ENCODE measurements at regions not wholly inside any gene's neighbourhood (a gene's known extent, or its start where the extent isn't known, plus 50 kb on each side); places are given as distances from the start of the nearest gene placed in this dataset.
"Not testable (repeated sequence)": the region's sequence is repeated elsewhere in the genome, so short reads cannot be mapped to it uniquely, and the experiment has no call there.

DNA sequence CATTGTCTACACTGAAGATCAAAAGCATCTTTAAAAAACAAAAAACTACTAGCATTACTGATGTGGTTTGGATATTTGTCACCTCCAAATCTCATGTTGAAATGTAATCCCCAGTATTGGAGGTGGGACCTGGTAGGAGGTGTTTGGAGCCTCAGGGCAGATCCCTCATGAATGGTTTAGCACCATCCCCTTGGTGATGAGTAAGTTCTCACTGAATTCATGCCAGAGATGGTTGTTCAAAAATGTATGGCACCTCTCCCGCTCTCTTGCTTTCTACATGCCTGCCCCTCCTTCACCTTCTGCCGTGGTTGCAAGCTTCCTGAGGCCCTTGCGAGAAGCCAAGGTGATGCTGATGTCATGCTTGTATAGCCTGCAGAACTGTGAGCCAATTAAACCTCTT, 136.6 kb upstream of the FHIT start:
- DNase-seq = no peak

DNA sequence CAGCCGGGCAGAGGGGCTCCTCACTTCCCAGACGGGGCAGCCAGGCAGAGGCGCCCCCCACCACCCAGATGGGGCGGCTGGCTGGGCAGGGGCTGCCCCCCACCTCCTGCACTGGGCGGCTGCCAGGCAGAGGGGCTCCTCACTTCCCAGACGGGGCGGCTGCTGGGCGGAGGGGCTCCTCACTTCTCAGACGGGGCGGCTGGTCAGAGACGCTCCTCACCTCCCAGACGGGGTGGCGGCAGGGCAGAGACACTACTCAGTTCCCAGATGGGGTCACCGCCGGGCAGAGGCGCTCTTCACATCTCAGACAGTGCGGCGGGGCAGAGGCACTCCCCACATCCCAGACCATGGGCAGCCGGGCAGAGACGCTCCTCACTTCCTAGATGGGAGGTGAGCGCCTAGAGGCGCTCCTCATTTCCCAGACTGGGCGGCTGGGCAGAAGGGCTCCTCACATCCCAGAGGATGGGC, 142.3 kb upstream of the FHIT start:
- not testable (repeated sequence) for DNase-seq

DNA sequence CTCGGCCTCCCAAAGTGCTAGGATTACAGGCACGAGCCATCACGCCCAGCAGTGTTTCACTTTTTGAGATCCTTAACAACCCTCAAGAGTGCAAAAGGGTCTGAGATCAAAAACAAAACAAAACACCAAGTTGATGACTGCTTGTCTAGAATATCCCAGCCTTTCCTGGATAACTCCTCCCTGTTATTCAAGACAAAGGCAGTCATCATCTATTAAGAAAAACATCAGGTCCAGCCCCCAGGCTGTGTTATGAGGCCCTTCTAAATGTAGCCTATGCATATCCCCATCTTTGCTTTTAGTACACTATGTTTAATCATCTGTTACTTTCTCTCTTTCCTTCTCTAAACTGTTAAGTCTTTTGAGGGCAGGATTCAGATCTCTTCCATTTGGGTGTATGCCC, 150.1 kb upstream of the FHIT start:
- no peak for DNase-seq

DNA sequence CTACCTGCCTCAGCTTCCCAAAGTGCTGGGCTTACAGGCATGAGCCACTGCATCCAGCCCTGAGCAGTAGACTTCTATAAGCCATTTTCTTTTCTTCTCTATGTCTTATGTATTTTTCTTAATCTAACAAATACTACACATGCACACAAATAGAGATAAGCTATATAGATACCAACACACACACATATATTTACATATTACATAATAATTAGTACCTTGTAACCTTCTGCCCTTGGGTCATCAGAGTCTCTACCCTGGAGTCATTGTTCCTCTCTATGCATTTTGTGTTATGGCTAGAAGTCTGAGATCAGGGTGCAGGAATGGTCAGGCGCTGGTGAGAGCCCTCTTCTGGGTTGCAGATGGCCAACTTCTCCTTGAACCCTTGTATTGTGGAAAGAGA, 154.0 kb upstream of the PTPRG start:
- DNase-seq = no peak

DNA sequence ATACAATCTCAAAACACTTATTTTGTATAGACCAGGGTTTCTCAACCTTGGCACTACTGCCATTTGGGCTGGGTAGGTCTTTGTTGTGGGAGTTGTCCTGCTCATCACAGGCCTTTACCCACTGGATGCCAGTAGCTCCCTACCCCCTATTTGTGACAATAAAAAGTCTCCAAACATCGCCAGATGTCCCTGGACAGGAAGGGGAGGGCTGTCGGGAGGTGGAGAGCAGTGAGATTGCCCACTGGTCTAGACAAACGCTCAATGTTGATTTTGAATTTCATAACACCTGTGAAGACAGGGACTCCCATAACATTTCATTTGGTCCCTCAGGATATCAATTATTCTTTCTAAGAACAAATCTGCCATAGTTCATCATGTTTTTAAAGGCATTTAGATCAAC, 151.7 kb upstream of the PTPRG start:
- DNase-seq = no peak

DNA sequence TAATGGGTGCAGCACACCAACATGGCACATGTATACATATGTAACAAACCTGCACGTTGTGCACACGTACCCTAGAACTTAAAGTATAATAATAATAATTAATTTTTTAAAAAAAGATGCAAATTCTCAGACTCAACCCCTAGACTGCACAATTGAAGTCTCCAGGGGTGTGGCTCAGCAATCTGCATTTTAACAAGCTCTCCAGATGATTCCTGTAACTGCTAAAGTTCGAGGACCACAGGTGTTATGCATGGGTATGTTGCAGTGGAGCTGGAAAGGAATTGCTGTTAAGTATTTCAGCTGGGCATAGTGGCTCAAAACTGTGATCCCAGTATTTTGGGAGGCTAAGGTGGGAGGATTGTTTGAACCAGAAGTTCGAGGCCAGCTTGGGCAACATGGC, 151.0 kb upstream of the PTPRG start:
- not testable (repeated sequence) for DNase-seq

DNA sequence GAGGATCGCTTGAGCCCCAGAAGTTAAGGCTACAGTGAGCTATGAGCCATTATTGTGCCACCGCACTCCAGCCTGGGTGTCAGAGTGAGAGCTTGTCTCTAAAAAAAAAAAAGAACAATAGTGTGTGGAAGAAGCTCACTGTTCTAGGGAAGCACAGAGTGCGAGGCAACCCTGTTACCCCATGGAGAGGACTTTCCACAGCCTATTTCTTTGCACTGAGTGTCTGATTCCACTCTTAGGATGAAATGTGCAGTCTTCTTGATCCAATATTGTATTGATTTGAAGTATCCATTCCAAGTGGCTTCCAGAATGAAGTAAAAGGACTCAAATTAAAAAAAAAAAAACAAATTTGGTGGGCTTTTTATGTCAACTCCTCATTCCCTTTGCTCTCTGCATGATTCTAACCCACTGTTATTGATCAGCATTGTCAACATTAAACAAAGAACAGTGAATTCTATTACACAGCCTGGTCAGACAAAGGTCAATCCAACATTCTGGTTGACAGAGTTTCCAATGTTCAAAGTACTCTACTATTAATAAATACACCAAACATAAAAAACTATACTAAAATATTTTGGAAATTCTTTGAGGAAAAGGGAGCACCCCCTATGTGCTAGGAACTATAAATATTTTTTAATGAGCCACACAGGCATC, 150.2 kb upstream of the PTPRG start:
- no peak for DNase-seq

DNA sequence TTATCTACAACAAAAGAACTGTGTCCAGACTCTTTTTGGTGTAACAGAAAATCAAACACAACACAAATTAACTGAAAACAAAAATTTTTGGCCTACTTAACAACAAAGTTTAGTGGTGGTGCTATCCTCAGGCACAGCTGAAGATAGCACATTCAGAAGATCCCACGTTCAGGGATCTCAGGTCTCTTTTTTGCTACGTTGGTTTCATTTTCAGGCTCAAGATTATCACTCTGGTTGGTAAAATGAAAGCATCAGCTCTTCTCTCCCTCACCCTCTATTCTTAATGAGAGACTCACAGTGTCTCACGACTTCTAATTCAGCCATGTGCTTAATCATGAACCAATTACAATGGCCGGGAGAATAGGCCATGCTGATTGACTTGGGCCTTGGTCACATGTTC, 146.9 kb upstream of the PTPRG start:
- DNase-seq = no peak

DNA sequence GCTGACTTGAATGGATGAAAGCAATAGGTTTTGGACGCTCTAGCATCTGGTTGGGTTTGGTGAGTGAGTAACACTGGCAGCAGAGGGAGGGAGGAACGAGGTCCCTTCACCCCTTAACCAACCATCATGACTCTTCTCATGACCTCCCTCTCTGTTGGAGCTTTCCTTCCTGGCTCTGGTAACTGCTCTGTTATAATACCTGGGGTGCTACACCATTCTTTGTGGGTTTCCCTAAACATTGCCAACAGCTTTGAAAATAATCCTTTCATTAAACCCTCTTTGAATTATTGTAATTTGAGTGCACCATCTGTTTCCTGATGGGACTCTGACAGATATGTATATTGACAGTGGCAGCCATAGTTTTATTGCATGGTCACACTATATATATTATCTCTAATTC, 146.2 kb upstream of the PTPRG start:
- no peak for DNase-seq

DNA sequence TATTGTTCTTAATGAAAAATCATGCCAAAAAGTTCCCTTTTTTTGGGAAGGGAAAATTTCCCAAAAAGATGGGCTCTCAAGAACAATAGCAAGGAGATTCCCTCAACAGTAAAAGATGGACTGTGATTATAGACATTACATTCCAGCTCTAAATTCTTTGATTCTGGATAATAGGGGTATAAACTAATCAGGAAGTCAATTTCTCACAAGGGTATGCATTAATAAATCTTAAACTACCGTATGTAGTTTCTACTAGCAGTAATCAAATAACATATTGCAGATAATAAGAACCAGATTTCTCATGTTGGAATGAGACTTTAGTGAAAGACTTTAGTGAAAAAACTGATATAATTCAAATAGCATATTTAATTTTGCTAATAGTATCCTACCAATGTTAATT, 144.8 kb upstream of the PTPRG start:
- no peak for DNase-seq

DNA sequence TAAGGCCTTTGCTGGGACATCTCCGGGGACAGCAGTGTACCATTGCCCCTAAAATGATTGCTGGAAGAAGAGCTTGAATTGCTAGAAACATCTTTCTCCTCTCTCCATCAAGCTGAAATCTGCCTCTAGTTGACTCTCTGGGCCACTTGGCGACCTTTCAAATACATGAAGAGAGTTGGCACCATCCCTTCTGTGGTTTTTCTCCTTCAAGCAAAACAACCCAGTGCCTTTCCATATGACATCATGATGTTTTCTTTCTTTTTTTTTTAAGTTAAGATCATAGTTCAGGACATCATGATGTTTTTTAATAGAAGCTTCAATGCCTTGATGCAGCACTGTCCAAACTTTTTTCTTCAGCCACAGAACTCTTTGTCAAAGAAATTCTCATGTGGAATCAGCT, 144.0 kb upstream of the PTPRG start:
- DNase-seq = no peak

DNA sequence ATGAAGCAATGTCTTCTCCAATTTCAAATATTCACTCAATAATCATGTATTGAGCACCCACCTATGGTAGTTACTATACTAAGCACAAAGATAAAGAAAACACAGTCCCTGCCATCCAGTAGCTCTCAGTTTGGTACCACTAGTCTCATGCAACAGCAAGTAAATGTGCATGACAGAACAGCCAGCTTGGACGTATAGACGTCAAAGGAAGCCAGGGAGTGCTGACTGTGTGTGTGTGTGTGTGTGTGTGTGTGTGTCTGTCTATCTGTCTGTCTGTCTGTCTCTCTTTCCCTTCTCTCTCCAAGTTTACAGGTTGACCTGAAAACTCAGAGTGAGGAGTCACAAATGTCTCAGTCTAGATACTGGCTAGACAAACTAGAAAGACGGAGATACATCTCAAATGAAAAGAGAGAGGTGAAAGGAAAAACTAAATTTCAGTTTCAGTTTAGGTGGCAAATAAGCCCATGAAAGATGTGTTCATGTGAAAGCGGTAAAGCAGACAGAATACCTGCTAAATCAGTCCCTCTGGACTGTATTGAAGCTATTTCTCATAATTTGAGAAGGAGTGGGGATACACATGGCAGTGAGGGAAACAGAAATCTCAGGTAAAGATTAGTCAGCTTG, 141.1 kb upstream of the PTPRG start:
- no peak for DNase-seq

DNA sequence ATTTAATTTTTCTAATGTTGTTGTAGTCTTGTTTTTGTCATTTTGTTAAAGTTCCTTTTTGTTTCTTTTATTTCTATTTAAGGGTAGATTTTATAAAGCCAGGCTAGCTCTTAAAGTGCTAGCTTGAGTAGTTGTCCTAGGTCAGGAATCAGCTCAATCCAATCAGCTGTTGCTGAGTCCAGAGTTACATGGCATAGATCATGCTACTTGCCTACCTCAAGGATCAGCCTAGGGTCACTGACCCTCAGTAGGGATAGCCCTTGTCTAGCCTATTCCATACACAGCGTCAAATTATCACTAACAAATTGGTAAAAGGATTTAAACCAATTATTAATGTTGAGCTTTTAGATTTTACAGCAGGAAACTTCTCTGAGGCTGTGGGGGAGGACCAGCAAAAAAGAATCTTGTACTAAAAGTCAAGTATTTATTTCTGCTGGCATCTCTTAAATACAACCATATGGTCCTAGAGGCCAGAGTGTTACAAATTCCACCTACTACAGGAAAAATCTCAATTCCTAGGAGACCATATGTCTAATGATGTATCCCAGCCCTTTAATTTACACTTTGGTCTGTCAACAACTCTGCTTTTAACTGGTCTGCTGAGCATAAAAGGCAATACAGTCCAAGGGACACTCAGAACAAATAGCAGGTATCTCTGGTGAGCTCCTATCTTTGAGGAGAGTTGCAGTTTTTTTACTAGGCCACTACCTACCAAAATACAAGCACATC, 138.3 kb upstream of the PTPRG start:
- no peak for DNase-seq

DNA sequence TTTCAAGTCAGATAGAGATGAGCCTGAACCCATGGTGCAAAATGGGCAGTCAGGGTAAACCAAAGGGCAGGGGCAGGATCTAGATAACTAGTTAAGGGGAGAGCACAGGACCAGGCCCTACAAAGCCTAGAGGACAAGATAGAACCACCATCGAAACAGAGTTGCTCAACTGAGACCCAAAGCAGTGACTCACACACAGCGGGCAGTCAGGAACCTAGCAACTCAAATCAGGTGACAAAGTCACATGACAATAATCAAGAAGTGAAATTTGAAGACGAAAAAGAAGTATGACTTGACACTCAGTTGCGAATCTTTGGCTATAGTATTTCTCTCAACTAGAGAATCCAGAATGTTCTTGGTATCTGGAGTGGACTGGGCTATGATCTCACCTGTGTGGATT, 136.0 kb upstream of the PTPRG start:
- DNase-seq = no peak

DNA sequence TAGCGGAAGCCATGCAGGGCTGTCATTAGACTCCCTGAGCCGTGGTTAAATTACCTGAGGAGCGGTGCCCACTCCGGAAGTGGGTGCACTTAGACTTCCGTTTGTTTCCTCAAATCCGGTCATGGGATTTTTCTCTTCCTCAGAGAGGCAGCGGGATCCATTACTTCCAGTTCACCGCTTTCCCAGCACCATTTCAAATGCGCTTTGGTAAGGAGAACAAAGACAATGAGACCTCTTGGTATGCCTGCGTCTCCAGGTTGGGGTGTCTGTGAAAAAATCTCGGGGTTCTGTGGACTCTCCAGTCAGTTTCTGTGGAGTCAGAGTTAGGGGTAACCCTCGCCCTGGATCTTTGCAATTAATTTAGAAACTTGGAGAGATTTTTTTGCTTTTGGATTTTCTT, 132.3 kb upstream of the PTPRG start:
- no peak for DNase-seq

DNA sequence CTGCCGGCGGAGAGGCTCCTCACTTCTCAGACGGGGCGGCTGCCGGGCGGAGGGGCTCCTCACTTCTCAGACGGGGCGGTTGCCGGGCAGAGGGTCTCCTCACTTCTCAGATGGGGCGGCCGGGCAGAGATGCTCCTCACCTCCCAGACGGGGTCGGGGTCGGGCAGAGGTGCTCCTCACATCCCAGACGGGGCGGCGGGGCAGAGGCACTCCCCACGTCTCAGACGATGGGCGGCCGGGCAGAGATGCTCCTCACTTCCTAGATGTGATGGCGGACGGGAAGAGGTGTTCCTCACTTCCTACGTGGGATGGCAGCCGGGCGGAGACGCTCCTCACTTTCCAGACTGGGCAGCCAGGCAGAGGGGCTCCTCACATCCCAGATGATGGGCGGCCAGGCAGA, 126.5 kb upstream of the PTPRG start:
- not testable (repeated sequence) for DNase-seq

DNA sequence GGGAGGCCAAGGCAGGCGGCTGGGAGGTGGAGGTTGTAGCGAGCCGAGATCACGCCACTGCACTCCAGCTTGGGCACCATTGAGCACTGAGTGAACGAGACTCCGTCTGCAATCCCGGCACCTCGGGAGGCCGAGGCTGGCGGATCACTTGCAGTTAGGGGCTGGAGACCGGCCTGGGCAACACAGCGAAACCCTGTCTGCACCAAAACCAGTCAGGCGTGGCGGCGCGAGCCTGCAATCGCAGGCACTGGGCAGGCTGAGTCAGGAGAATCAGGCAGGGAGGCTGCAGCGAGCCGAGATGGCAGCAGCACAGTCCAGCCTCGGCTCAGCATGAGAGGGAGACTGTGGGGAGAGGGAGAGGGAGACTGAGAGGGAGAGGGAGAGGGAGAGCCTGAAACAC, 126.0 kb upstream of the PTPRG start:
- DNase-seq = not testable (repeated sequence)

DNA sequence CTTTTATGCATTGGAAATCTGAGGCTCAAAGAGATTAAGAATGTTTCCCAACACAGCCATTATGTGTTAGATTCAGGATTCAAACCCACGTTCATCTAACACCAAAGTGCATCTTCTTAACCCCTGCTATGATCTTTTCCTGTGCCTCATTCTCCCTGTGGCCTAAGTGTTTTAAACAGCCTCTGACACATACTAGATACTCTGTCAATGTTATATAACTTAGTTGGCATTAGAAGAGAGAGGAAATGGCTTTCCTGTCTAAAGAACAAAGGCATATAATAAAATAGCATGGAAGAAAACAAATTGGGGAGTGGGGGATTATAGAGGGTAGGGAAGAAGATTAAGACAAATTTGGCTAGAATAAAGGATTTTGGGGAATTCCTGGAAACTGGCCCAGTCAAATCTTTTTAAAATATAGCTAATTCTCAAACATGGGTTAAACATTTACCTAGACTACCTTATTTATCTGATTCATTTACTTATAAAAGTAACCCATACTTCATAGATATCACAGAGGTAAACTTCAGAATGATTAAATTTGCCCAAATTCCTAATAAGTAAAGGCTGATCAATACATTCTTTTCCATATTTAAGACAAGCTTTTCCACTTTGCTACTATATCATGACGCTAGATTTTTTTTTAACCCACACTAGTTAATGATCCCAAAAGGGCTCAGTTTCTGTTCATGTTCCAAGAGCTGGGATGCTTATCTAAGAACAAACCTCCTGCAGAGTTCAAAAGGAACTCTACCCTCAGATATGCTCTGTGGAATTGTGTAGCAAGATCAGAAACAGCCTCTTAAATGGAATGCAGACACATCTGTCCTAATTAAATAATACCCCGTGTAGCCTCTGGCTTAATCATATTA, 122.9 kb upstream of the PTPRG start:
- DNase-seq = no peak

DNA sequence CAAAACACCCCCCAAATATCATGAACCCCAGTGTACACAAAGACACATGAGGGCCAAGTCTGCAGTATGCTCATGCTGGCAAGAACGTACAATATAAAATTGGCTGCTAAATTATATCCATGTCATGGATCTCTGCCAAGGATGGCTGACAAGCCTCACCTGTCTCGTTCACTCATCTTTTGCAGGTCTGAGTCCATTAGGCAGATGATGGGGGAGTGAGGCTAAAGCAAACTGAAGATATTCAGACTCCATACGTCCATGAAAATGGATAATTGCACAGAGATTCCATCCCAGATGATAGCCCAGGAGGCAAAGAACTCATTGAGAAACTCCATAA, 122.3 kb upstream of the PTPRG start:
- no peak for DNase-seq

DNA sequence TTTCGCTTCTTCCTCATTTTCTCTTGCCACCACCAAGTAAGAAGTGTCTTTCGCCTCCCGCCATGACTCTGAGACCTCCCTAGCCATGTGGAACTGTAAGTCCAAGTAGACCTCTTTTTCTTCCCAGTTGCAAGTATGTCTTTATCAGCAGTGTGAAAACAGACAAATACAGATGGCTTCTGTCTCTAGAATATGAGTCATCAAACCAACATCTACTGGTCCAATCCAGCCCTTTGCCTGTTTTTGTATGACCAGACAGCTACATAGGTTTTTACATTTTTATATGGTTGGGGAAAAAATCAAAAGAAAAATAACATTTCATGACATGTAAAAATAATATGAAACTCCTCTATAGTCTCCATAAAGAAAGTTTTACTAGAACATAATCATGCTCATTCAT, 118.7 kb upstream of the PTPRG start:
- DNase-seq = no peak

DNA sequence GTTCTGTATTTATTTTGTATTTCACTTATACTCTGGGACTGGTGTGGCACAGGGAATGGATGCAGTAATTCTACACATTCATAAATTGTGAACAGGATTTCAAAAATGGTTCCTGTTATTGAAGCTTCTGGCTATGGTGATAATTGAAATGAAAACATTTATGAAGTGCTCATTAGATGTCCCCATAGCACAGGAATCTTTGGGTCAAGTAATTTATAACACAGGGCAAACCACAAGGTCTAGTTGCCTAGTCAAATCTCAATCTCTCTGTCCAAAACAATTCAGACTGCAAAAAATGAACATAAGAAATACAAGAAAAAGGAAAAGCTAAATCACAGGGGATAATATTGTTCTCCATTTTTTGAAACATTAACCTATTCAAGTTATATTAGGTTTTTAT, 117.5 kb upstream of the PTPRG start:
- DNase-seq = no peak

DNA sequence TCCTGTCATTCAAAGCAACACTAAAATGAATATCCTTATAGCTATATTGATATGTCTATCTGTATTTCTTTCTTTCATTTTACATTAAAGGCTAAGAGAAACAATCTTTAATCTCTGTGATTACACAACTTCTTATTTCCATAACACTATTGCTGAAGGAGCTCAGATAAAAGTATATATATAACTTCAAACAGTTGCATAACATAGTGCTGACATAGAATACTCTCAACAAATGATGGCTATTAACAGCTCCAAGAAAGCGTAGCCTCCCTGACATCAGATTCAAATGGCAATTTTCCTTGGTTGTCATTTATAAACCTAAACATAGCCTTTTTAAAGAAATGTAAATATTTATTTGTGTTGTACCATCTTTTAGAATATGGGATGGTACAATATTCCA, 116.6 kb upstream of the PTPRG start:
- DNase-seq = no peak

DNA sequence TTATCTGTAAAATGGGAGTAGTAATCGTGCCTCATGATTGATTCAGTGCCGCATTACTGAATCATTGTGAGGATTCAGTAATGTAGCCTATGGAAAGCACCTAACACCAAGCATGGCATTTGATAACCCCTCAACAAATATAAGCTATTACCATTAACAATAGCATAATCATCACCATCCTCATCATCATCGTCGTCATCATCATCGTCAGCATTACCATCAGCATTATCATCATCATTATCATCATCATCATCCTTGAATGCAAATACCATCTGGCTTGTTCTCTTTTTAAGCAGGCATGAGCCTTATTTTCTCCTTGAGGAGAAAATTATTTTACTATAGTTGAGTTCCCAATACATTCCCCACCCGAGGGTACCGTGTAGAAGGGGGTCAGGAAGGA, 115.4 kb upstream of the PTPRG start:
- DNase-seq = no peak

DNA sequence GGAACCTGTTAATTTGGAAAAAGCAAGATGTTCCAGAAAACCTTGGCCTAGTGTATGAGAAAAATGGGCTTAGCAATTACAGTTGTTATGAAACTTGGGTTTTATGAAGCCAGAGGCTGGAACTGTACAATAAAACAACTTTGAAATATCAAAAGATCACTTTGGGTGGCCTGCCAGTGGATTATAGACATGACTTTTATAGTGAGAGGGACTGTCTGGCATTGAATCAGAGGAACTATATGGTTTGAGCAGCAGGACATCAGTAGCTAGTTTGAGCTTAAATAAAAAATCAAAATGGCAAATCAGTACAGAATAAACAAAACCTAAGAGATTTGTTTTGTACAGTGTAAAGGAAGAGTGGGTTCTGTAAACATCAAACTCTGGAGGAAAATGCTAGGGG, 115.0 kb upstream of the PTPRG start:
- no peak for DNase-seq

Measured in CD4-positive, alpha-beta T cell treated with Interleukin-17A for 1 hour (primary cell).